NT2/D1 (cell line): ENCODE measurements at regions not wholly inside any gene's neighbourhood (a gene's known extent, or its start where the extent isn't known, plus 50 kb on each side); places are given as distances from the start of the nearest gene placed in this dataset.

Source experiments
- DNase-seq: peaks from one replicate; pipeline ENCODE4 v3.0.0-alpha.2; 2011; ENCODE audit warnings: low read depth, low spot score
- H3K27me3 ChIP-seq: 2 replicates; pipeline ENCODE4 v1.6.0; 2011; ENCODE audit warnings: mild to moderate bottlenecking; ENCODE audit not compliant: insufficient read length, insufficient read depth
- H3K36me3 ChIP-seq: 2 replicates; pipeline ENCODE4 v1.6.1; 2011; ENCODE audit warnings: mild to moderate bottlenecking, low read length, mixed read lengths; ENCODE audit not compliant: insufficient read depth, insufficient read length
- H3K4me1 ChIP-seq: 2 replicates; pipeline ENCODE4 v1.5.1; 2011; ENCODE audit not compliant: insufficient read depth, insufficient read length
- H3K4me3 ChIP-seq: 2 replicates; pipeline ENCODE4 v1.5.1; 2011; ENCODE audit warnings: low read depth; ENCODE audit not compliant: insufficient read length
- H3K9ac ChIP-seq: 2 replicates; pipeline ENCODE4 v1.6.0; 2011; ENCODE audit warnings: low read depth; ENCODE audit not compliant: insufficient read length
- H3K9me3 ChIP-seq: 2 replicates; pipeline ENCODE4 v1.5.1; 2011; ENCODE audit warnings: mild to moderate bottlenecking, low read length; ENCODE audit not compliant: insufficient read depth
- SUZ12 ChIP-seq: IDR thresholded peaks from 2 replicates; pipeline ENCODE4 v1.6.1; 2011; ENCODE audit not compliant: insufficient read length, insufficient read depth; ENCODE audit errors: extremely low read depth
- YY1 ChIP-seq: IDR thresholded peaks from 2 replicates; pipeline ENCODE4 v1.6.1; 2011; ENCODE audit not compliant: insufficient read length, insufficient read depth
- ZNF274 ChIP-seq: IDR thresholded peaks from 2 replicates; pipeline ENCODE4 v1.6.1; 2011; ENCODE audit warnings: mild to moderate bottlenecking, low read depth, low read length

GRCh38 chr5:124285071-124285470 lies 461.4 kb downstream of the ZNF608 start:
- no peak for DNase-seq
- TF ChIP-seq ZNF274 (no peak), YY1 (no peak), SUZ12 (no peak)

GRCh38 chr5:124283031-124283430 lies 463.4 kb downstream of the ZNF608 start:
- no peak overlapping the region for H3K4me3 ChIP-seq
- H3K27me3 ChIP-seq, result no peaks in the 10 kb centered on the region
- H3K9me3 ChIP-seq, result no peaks in the 10 kb centered on the region; the same call in 1 of the 2 replicates
- TF ChIP-seq ZNF274 (no peak), YY1 (no peak), SUZ12 (no peak)
- H3K9ac ChIP-seq, result no peak overlapping the region
- H3K36me3 ChIP-seq, result no peaks in the 10 kb centered on the region
- no peaks in the 10 kb centered on the region for H3K4me1 ChIP-seq
- no peak for DNase-seq

More at GRCh38 chr5:124285071-124285470, 461.4 kb downstream of the ZNF608 start:
- no peaks in the 10 kb centered on the region; the same call in 1 of the 2 replicates for H3K9me3 ChIP-seq
- no peak overlapping the region for H3K4me3 ChIP-seq
- peaks cover 2% of the 10 kb centered on the region for H3K4me1 ChIP-seq
- H3K36me3 ChIP-seq, result no peaks in the 10 kb centered on the region
- no peak overlapping the region for H3K9ac ChIP-seq
- no peaks in the 10 kb centered on the region for H3K27me3 ChIP-seq

GRCh38 chr5:124280079-124280478 lies 466.4 kb downstream of the ZNF608 start:
- no peaks in the 10 kb centered on the region for H3K4me1 ChIP-seq
- no peak overlapping the region for H3K9ac ChIP-seq
- H3K4me3 ChIP-seq, result no peak overlapping the region
- no peaks in the 10 kb centered on the region; the same call in 1 of the 2 replicates for H3K9me3 ChIP-seq
- TF ChIP-seq YY1, result no peak
- TF ChIP-seq ZNF274, result no peak
- TF ChIP-seq SUZ12, result no peak
- H3K36me3 ChIP-seq, result no peaks in the 10 kb centered on the region
- DNase-seq, result no peak
- no peaks in the 10 kb centered on the region for H3K27me3 ChIP-seq

GRCh38 chr5:124279146-124279876 lies 467.1 kb downstream of the ZNF608 start:
- Histone ChIP-seq H3K9ac (no peak overlapping the region), H3K4me1 (no peaks in the 10 kb centered on the region), H3K27me3 (no peaks in the 10 kb centered on the region), H3K36me3 (no peaks in the 10 kb centered on the region), H3K9me3 (no peaks in the 10 kb centered on the region; the same call in 1 of the 2 replicates), H3K4me3 (no peak overlapping the region)
- no peak for DNase-seq
- TF ChIP-seq ZNF274 (no peak), YY1 (no peak), SUZ12 (no peak)

DNA sequence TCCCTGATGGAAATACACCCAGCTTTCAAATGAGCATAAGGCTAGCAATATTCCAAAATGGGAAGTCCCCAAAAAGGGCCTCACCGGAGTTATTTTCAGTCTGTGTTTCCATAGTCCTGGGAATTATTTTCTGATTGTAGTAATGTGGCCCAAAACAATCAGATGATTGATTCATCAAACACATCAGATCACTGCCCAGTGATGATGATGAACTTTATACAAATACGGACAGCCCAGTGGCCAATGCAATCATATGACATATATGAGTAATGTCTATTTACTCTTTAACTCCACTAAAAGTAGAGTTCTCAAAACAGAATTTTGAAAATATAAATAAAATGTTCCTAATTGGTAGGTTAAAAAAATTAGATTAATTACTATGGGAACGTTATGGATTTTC lies 467.8 kb downstream of the ZNF608 start:
- DNase-seq, result no peak
- Histone ChIP-seq H3K4me3 (no peak overlapping the region), H3K4me1 (no peaks in the 10 kb centered on the region), H3K36me3 (no peaks in the 10 kb centered on the region), H3K9ac (no peak overlapping the region), H3K27me3 (no peaks in the 10 kb centered on the region), H3K9me3 (no peaks in the 10 kb centered on the region; the same call in 1 of the 2 replicates)
- TF ChIP-seq YY1 (no peak), SUZ12 (no peak), ZNF274 (no peak)

DNA sequence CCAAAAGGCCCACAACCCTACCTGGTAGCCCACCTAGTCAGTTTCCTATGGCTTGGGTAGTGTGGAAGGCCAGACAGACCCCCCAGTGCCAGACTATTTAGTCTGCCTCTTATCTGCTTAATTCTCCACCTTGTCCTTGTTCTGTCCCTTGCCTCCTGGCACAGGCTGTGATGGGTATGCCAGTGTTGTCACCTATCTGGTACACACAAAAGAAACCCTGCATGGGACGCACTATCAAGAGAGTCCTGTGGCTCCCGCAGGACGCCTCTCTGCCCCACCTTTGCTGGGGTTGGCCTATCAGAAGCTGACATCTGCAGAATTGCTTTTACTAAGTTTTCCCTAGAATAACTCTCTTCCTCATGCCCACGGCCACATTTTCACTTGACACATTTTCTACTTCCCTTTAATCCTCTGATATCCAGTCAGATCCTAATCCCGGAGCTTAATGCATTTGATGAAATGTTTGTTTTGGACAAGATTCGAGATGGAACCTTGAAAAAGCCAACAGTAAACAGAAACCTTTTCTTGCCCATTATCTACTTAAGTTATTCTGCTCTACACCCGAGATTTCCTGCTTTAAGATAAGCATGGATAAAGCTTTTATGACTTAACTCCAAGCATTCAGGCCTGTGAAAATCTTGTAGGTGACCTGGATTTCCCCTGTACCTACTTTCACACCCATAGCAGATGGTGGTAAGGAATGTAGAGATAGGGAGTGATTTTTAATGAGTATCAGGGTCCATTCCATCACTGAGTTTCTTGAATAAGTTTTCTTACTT lies 468.5 kb downstream of the ZNF608 start:
- H3K9ac ChIP-seq, result no peak overlapping the region
- no peak overlapping the region for H3K4me3 ChIP-seq
- no peaks in the 10 kb centered on the region for H3K27me3 ChIP-seq
- H3K36me3 ChIP-seq, result no peaks in the 10 kb centered on the region
- no peaks in the 10 kb centered on the region; the same call in 1 of the 2 replicates for H3K9me3 ChIP-seq
- DNase-seq, result no peak
- no peaks in the 10 kb centered on the region for H3K4me1 ChIP-seq
- TF ChIP-seq SUZ12, result no peak
- no peak for TF ChIP-seq ZNF274
- no peak for TF ChIP-seq YY1

DNA sequence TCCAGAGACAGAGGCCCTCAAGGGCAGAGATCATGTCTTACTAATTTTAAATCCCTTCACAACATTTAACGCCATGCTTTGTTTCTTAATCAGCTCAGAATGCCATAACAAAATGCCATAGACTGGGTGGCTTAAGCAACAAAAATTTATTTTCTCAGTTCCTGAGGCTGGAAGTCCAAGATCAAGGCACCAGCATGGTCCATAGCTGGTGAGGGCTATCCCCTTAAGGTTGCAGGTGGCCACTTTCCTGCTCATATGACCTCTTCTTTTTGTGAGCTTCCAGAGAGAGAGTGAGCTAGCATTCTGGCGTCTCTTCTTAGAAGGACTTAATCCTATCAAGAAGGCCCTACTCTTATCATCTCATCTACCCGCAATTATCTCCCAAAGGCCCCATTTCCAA lies 470.3 kb downstream of the ZNF608 start:
- H3K36me3 ChIP-seq, result no peaks in the 10 kb centered on the region
- no peak overlapping the region for H3K4me3 ChIP-seq
- H3K9me3 ChIP-seq, result no peaks in the 10 kb centered on the region
- TF ChIP-seq ZNF274 (no peak), SUZ12 (no peak), YY1 (no peak)
- no peak for DNase-seq
- no peaks in the 10 kb centered on the region for H3K27me3 ChIP-seq
- no peaks in the 10 kb centered on the region for H3K4me1 ChIP-seq
- H3K9ac ChIP-seq, result no peak overlapping the region
